DOHH2 (cell line): ENCODE measurements at regions not wholly inside any gene's neighbourhood (a gene's known extent, or its start where the extent isn't known, plus 50 kb on each side); places are given as distances from the start of the nearest gene placed in this dataset.

ENCODE experiments used
- H3F3A ChIP-seq: fragments of 200-600 bp; sonication (generic), shearing (Covaris generic); 2 replicates; pipeline ENCODE4 v1.6.0; 2016; ENCODE audit warnings: antibody characterized with exemption, mild to moderate bottlenecking; ENCODE audit not compliant: control insufficient read depth, insufficient read depth
- H3K27ac ChIP-seq: fragments of 200-600 bp; sonication (generic); 2 replicates; pipeline ENCODE4 v1.5.1; 2014; ENCODE audit warnings: low read depth, mild to moderate bottlenecking, low read length, moderate library complexity
- H3K27me3 ChIP-seq: fragments of 200-600 bp; sonication (generic); 2 replicates; pipeline ENCODE4 v1.6.1; 2014; ENCODE audit warnings: mild to moderate bottlenecking, low read length, mixed read lengths; ENCODE audit not compliant: control insufficient read depth
- H3K36me3 ChIP-seq: fragments of 200-600 bp; sonication (generic); 2 replicates; pipeline ENCODE4 v1.6.1; 2014; ENCODE audit warnings: mild to moderate bottlenecking, low read length, moderate library complexity, mixed read lengths; ENCODE audit not compliant: control insufficient read depth
- H3K4me1 ChIP-seq: fragments of 200-600 bp; sonication (generic); 2 replicates; pipeline ENCODE4 v1.6.1; 2014; ENCODE audit warnings: mild to moderate bottlenecking, low read length, mixed read lengths; ENCODE audit not compliant: control insufficient read depth
- H3K4me2 ChIP-seq: fragments of 200-600 bp; sonication (generic); 2 replicates; pipeline ENCODE4 v1.6.0; 2014; ENCODE audit warnings: mild to moderate bottlenecking, low read length, moderate library complexity
- H3K4me3 ChIP-seq: fragments of 200-600 bp; sonication (generic); 2 replicates; pipeline ENCODE4 v1.5.1; 2014; ENCODE audit warnings: mild to moderate bottlenecking, low read length, mixed read lengths
- H3K79me2 ChIP-seq: fragments of 200-600 bp; sonication (generic); 2 replicates; pipeline ENCODE4 v1.6.1; 2014; ENCODE audit warnings: mild to moderate bottlenecking, low read length, mixed read lengths; ENCODE audit not compliant: control insufficient read depth
- H3K9me2 ChIP-seq: fragments of 200-600 bp; sonication (generic); replicated peaks from 2 replicates; pipeline ENCODE4 v1.6.1; 2014; ENCODE audit warnings: mild to moderate bottlenecking, low read length, mixed read lengths; ENCODE audit not compliant: control insufficient read depth
- H3K9me3 ChIP-seq: fragments of 200-600 bp; sonication (generic); 2 replicates; pipeline ENCODE4 v1.6.1; 2014; ENCODE audit warnings: antibody characterized with exemption, low read length, mixed read lengths; ENCODE audit not compliant: control insufficient read depth, insufficient read depth
- H4K20me1 ChIP-seq: fragments of 200-600 bp; sonication (generic); 2 replicates; pipeline ENCODE4 v1.6.0; 2014; ENCODE audit warnings: low read depth, mild to moderate bottlenecking, antibody characterized with exemption, low read length, moderate library complexity; ENCODE audit not compliant: control insufficient read depth, insufficient read depth
- EZH2phosphoT487 ChIP-seq: fragments of 200-600 bp; sonication (generic); IDR thresholded peaks from 2 replicates; pipeline ENCODE4 v1.6.1; 2017; ENCODE audit warnings: borderline replicate concordance, mild to moderate bottlenecking, antibody characterized with exemption, low read length, moderate library complexity, mixed read lengths
- TF ChIP-seq, protein P1 (sequence below): fragments of 200-600 bp; sonication (generic); IDR thresholded peaks from one replicate; pipeline ENCODE4 v1.5.1; 2014; ENCODE audit warnings: antibody characterized with exemption, mild to moderate bottlenecking, low read depth, low read length; ENCODE audit not compliant: poor library complexity, severe bottlenecking

DNA sequence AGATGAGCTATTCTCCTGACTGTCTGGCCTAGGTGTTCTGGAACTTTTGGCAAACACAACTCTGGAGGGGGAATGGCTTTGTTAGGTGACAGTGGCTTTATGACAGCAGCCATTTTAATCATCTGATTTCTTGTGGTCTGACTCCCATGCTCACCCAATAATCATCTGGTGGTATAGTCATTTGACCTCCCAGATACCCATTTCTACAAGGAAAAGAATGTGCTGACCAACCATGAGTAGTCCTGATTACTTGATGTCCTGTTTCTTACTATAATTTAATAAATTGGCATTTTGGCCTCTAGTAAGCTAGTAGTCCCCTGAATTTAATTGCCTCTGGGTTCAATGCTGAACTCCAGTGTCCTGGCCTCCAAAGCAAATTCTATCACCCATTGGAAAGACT lies 109.9 kb upstream of the DUSP21 start:
- Histone ChIP-seq H3K9me3 (no peaks in the 10 kb centered on the region), H4K20me1 (no peaks in the 10 kb centered on the region), H3K4me3 (no peak overlapping the region), H3K36me3 (no peaks in the 10 kb centered on the region), H3K79me2 (no peaks in the 10 kb centered on the region), H3K4me2 (no peak overlapping the region), H3K9me2 (no peaks in the 10 kb centered on the region), H3K27me3 (no peaks in the 10 kb centered on the region), H3K4me1 (peaks cover 5% of the 10 kb centered on the region; the same call in 1 of the 2 replicates), H3F3A (no peaks in the 10 kb centered on the region), H3K27ac (no peak overlapping the region)
- no peak for TF ChIP-seq EZH2phosphoT487
- TF ChIP-seq, protein P1, sequence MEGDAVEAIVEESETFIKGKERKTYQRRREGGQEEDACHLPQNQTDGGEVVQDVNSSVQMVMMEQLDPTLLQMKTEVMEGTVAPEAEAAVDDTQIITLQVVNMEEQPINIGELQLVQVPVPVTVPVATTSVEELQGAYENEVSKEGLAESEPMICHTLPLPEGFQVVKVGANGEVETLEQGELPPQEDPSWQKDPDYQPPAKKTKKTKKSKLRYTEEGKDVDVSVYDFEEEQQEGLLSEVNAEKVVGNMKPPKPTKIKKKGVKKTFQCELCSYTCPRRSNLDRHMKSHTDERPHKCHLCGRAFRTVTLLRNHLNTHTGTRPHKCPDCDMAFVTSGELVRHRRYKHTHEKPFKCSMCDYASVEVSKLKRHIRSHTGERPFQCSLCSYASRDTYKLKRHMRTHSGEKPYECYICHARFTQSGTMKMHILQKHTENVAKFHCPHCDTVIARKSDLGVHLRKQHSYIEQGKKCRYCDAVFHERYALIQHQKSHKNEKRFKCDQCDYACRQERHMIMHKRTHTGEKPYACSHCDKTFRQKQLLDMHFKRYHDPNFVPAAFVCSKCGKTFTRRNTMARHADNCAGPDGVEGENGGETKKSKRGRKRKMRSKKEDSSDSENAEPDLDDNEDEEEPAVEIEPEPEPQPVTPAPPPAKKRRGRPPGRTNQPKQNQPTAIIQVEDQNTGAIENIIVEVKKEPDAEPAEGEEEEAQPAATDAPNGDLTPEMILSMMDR: no peak

GRCh38 chrX:44731160-44731559 lies 112.7 kb upstream of the DUSP21 start:
- Histone ChIP-seq H3K4me3 (no peak overlapping the region), H3K79me2 (no peaks in the 10 kb centered on the region), H4K20me1 (no peaks in the 10 kb centered on the region), H3K27me3 (no peaks in the 10 kb centered on the region), H3K36me3 (no peaks in the 10 kb centered on the region), H3K9me3 (no peaks in the 10 kb centered on the region), H3F3A (no peaks in the 10 kb centered on the region), H3K9me2 (no peaks in the 10 kb centered on the region), H3K4me1 (peaks cover 5% of the 10 kb centered on the region; the same call in 1 of the 2 replicates), H3K4me2 (no peak overlapping the region), H3K27ac (no peak overlapping the region)
- TF ChIP-seq EZH2phosphoT487: no peak
- TF ChIP-seq, protein P1: no peak

- TF ChIP-seq EZH2phosphoT487: no peak
- TF ChIP-seq, protein P1: no peak
- Histone ChIP-seq H3K4me1 (no peaks in the 10 kb centered on the region), H3K27ac (no peak overlapping the region), H3K9me2 (no peaks in the 10 kb centered on the region), H3K79me2 (no peaks in the 10 kb centered on the region), H3K4me3 (no peak overlapping the region), H3K27me3 (no peaks in the 10 kb centered on the region), H4K20me1 (no peaks in the 10 kb centered on the region), H3K4me2 (no peak overlapping the region), H3F3A (no peaks in the 10 kb centered on the region), H3K9me3 (no peaks in the 10 kb centered on the region), H3K36me3 (no peaks in the 10 kb centered on the region)
Measured at GRCh38 chrX:44723426-44723825, 120.4 kb upstream of the DUSP21 start.

DNA sequence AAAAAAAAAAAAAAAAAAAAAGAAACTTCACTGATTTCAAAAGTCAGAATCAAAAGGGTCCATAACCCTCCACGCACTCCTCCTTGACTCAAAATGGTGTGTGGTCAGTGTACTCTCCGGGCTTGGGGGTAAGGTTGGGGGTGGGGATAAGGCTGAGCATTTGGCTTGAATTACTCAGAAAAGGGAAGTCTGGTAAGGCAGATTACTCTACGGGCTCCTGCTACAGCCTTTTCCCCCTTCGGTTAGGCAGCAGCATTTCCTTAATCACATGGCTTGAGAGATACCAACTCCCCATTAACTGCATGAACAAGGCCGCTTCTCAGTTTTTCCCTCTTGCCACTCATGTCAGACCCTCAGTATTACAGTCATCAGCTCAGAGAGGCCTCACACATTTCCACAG lies 135.4 kb upstream of the DUSP21 start:
- no peaks in the 10 kb centered on the region for H3K4me1 ChIP-seq
- H3K4me2 ChIP-seq: no peak overlapping the region
- TF ChIP-seq, protein P1: no peak
- no peak for TF ChIP-seq EZH2phosphoT487
- no peaks in the 10 kb centered on the region for H3K9me2 ChIP-seq
- H3K4me3 ChIP-seq: no peak overlapping the region
- H3K36me3 ChIP-seq: no peaks in the 10 kb centered on the region
- H3K27ac ChIP-seq: no peak overlapping the region
- no peaks in the 10 kb centered on the region for H3F3A ChIP-seq
- no peaks in the 10 kb centered on the region for H3K9me3 ChIP-seq
- H3K27me3 ChIP-seq: no peaks in the 10 kb centered on the region
- H3K79me2 ChIP-seq: no peaks in the 10 kb centered on the region
- H4K20me1 ChIP-seq: no peaks in the 10 kb centered on the region
